B cell (primary cell): ENCODE measurements at regions not wholly inside any gene's neighbourhood (a gene's known extent, or its start where the extent isn't known, plus 50 kb on each side); places are given as distances from the start of the nearest gene placed in this dataset.

Experiments
- CTCF ChIP-seq: fragments of 200-600 bp; IDR thresholded peaks from one replicate; pipeline ENCODE4 v1.8.0; 2022; ENCODE audit warnings: antibody characterized with exemption, mild to moderate bottlenecking
- EZH2 ChIP-seq: IDR thresholded peaks from 2 replicates; pipeline ENCODE4 v1.6.1; 2012; ENCODE audit warnings: borderline replicate concordance, low read depth, mild to moderate bottlenecking, moderate library complexity, low read length; ENCODE audit not compliant: insufficient read depth, poor library complexity, severe bottlenecking

GRCh38 chr1:88250915-88251314, 433.2 kb upstream of the PKN2 start:
- TF ChIP-seq CTCF (no peak), EZH2 (no peak)
